CD4-positive, alpha-beta T cell treated with Interleukin-6 for 4 hours (primary cell): ENCODE measurements at regions not wholly inside any gene's neighbourhood (a gene's known extent, or its start where the extent isn't known, plus 50 kb on each side); places are given as distances from the start of the nearest gene placed in this dataset.

Source experiments
- DNase-seq: peaks from one replicate; pipeline ENCODE4 v3.0.0-alpha.2; 2020; ENCODE audit warnings: mixed read lengths

GRCh38 chr5:146940295-146940694, 61.7 kb upstream of the PPP2R2B start:
- no peak for DNase-seq

GRCh38 chr5:146944019-146944418, 65.5 kb upstream of the PPP2R2B start:
- DNase-seq = no peak

DNA sequence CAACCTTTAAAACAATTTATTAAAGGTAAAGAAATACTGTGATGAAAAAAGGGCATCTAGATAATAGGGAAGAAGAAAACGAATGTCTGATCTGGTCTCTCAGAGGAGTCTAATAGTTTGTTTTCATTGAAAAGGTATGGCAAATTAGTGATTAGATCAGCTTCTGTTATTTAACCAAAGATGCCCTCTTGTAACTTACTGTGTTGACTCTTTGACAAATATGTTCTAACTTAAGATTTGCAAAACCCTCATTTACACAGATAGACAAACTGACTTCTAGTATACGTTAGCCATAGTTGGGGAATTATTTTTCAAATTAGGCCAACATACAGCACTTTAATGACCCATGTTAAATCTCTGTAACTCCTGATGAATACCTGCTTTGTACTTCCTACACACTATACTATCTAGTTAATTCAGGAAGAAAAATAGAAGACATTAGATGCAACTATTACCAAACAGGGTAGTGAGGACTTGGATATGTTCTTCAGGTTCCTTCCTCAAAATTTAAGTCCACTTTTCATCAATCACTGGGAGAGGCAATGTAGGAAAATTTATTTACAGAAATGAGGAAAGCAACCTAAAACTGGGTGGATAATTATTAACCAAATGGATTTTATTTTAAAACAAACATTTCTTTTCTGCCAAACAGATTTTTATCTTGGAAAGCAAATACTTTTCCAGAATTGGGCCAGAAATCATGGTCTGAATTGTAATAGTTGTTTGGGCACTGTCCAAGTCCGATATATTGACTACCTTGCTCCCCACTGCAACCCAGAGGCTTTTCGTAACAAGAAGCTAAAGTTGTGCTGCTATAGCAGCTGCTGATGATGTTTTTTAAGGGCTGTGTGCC, 66.4 kb upstream of the PPP2R2B start:
- no peak for DNase-seq

- DNase-seq = no peak
Observed at GRCh38 chr5:146945617-146946084, 67.1 kb upstream of the PPP2R2B start.

DNA sequence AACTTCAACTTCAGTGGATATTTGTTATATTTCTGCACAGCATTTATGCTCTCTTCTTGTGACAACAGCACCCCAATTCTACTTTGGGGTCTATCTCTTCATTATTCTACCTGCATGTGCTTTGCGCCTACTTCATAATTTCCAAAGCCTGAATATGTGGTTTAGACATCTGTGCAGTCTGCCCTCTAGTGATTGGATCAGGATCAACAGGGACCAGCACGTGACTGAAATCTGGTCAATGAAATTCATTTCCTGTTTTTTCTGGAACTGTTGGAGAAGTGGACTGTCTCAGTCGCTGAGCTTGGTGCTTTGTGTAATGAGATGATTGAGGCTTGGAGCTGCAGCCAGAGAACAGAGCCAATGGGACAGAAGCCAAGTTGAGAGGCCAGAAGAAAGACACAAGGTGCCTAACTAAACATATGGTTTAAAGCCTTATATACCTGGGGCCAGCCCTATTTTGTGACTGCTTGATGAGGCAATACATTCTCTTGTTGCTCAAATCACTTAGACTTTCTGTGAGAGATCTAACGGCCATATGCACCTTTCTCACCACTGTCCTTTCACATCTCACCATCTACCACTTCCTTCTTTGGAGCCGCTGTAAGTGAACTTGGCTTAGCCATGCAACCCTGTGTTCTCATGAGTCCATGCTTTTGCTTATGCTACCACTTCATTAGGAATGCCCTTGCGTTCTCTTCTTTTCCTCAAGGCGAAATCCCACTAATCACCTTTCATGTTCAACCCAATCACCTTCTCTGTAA, 68.8 kb upstream of the PPP2R2B start:
- no peak for DNase-seq

DNA sequence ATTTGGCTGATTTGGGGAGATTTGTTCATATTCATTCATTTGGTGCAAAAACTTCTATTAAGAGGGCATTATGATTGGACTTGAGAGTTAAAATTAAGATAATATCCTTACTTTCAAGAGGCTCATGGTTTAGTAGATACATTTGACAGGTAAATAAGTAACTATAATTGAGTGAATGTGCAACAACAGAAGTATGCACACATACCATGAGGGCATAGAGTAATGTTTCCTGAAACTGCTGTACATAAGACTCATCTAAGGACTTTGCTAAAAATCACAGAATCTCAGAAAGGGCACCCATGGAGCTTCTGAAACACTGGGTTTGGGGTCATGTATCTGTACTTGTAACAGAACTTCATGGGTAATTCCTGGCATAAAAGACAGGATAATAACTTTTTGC, 70.1 kb upstream of the PPP2R2B start:
- no peak for DNase-seq

- no peak for DNase-seq
Observed at GRCh38 chr5:146952168-146952567, 73.6 kb upstream of the PPP2R2B start.

DNA sequence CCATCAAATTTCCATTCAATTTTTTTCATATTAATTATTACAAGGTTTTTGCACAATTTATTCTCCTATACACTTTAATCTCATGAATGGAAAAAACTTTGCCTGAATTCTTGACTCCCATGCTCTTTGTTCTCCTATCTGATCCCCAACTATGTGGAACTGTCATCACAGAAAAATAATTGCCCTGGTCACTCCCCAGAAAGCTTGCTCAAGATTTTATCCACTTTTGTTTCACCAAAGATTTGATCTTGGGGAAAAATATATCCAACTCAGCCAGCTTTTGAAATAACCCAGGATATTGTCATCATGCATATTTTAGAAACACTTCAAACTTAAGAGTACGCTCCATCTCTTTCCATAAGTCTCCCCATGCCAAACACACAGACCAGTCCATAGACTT, 77.7 kb upstream of the PPP2R2B start:
- no peak for DNase-seq

GRCh38 chr5:146959360-146959759, 80.8 kb upstream of the PPP2R2B start:
- DNase-seq = no peak

- no peak for DNase-seq
Observed at GRCh38 chr5:146962801-146963355, 84.3 kb upstream of the PPP2R2B start.

- DNase-seq = peak; percentile 53
Observed at GRCh38 chr5:146965761-146966659, 87.5 kb upstream of the PPP2R2B start.

- DNase-seq = no peak
Observed at GRCh38 chr5:146967646-146968045, 89.1 kb upstream of the PPP2R2B start.

DNA sequence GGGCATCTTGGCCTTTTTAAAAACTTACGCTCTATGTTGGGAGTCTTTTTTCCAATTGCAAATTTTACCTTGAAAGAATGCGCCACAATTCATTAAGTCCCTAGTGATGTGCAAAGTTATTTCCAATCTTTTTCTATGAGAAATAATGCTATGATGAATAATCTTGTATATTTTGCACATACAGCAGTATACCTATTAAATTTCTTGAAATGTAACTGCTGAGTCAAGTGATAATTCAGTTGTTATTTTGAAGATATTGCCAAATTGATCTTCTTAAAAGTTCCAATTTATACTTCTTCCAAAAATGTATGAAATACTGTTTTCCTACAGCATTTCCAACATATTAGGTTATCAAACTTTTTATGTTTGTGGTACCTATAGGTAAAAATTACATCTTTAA, 92.8 kb upstream of the PPP2R2B start:
- DNase-seq = no peak

DNA sequence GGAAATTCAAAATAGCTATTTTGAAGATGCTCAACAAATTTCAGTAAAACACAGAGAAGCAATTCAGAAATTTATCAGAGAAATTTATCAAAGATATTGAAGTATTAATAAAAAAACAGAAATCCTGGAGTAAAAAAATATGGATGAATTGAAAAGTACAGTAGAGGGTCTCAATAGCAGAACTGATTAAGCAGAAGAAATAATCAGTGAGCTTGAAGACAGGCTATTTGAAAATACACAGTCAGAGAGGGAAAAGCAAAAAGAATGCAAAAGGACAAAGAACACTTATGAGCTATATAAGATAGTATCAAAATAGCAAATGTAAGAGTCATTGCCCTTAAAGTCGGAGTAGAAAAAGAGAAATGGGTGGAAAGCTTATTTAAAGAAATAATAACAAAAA, 107.9 kb upstream of the PPP2R2B start:
- no peak for DNase-seq

DNA sequence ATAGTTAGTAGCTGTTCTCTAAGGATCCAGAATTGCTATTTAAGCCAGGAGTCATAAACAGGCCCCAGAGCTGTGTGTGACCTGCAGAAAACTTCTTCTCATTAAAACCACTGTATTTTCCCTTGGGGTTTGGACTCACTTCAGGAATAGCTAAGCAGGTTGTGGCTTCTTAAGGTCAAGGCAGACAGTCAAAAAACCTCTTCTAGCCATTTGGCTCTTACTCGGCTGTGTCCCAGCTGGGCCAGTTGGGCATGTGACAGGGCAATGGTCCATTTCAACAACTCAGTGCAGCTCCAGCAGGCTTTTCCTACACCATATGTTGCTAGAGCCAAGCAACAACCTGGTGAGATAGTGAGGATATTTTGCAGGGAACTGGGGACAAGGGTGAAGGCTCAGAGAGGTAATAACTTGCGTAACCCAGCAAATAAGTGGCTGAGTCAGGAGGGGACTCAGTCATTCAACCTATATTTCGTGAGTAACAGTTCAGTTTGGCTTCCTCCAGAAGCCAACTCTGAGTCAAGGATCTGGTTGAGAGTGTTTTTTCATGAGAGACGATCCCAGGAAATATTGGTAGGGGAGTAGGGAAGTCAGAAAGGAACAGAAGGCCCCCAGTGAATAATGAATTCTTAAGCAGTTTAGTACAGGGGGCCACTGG, 115.4 kb upstream of the PPP2R2B start:
- DNase-seq = no peak

DNA sequence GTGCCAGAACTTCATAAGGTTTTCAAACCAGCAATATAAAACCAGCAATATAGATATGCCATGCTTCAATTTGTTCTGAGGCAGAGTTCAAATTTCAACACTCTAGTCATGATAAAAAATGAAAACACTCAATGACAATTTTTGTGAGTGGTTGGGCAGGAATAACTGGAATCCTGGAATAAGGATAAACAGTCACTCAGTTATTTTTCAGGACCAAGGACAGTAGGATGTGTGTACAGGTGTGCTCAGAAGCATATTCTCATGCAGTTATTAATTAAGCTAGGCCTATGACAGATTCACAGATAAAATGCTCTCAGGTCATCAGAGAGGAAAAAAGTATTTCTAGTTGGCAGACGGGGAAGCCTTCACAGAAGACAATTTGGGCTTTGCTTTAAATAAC, 117.3 kb upstream of the PPP2R2B start:
- no peak for DNase-seq

DNA sequence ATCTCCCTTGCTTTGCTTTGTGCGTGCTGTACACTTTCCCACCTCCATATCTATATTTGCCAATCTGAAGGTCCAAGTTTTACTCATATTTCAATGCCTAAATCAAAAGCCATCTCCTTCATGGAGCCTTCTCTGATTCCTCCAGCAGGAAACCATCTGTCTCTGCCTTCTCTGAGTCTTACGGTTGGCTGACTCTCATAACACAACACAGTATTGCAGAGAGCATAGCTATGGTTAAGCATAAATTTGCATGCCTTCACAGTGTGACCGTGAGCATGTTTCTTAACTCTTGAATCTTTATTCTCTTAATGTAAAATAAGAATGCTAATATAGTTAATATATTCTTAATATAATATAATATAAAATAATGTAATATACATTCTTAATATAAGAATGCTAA, 136.8 kb upstream of the PPP2R2B start:
- no peak for DNase-seq

DNA sequence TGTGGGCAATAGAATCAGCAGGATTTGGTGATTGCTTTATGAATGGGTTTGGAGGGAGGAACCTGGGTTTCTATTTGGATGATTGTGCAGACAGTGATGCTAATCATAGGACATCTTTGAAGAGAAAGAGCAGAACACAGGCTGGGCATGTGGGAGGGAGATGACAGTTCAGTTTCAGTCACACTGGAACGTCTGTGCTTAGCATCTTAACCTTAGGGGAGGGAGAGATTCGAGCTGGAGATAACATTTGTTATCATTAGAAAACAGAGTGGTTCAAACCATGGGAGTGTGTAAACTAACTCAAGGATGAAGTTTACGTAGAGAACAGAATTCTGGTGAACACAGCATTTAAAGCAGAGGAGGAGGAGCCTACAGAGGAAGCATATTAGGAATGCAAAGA, 138.6 kb upstream of the PPP2R2B start:
- DNase-seq = no peak

GRCh38 chr5:147017621-147018020, 139.1 kb upstream of the PPP2R2B start:
- DNase-seq = no peak

- DNase-seq = no peak
Observed at GRCh38 chr5:147018812-147019211, 140.3 kb upstream of the PPP2R2B start.

GRCh38 chr5:147036691-147037245, 158.2 kb upstream of the PPP2R2B start:
- no peak for DNase-seq
